Astrocyte (in vitro differentiated cells and primary cell): ENCODE measurements at regions not wholly inside any gene's neighbourhood (a gene's known extent, or its start where the extent isn't known, plus 50 kb on each side); places are given as distances from the start of the nearest gene placed in this dataset.

Experiments
- DNase-seq: peaks from one replicate; pipeline ENCODE4 v3.0.0-alpha.2; 2010; ENCODE audit warnings: low read depth
- FAIRE-seq: peaks from 2 replicates; lab custom pipeline; 2011; peaks lifted over from hg19 to GRCh38; lab: Jason Lieb, UNC
- H2AFZ ChIP-seq: 2 replicates; pipeline ENCODE4 v1.6.0; 2012; ENCODE audit warnings: low read depth, low read length, inconsistent platforms
- H3K27ac ChIP-seq: 2 replicates; pipeline ENCODE4 v1.5.1; 2011; ENCODE audit warnings: low read depth, low read length, inconsistent platforms
- H3K27me3 ChIP-seq: 2 replicates; pipeline ENCODE4 v1.6.0; 2011; ENCODE audit warnings: low read length, inconsistent platforms; ENCODE audit not compliant: insufficient read depth
- H3K36me3 ChIP-seq: 2 replicates; pipeline ENCODE4 v1.5.1; 2011; ENCODE audit warnings: low read length, inconsistent platforms; ENCODE audit not compliant: insufficient read depth
- H3K4me1 ChIP-seq: 2 replicates; pipeline ENCODE4 v1.5.1; 2011; ENCODE audit warnings: low read length, inconsistent platforms; ENCODE audit not compliant: insufficient read depth
- H3K4me2 ChIP-seq: 2 replicates; pipeline ENCODE4 v1.6.0; 2012; ENCODE audit warnings: low read length, inconsistent platforms
- H3K4me3 ChIP-seq: 2 replicates; pipeline ENCODE4 v1.5.1; 2011; ENCODE audit warnings: low read depth, mild to moderate bottlenecking, low read length, inconsistent platforms; ENCODE audit not compliant: insufficient read depth
- H3K79me2 ChIP-seq: 2 replicates; pipeline ENCODE4 v1.6.0; 2012; ENCODE audit warnings: mild to moderate bottlenecking, low read length, inconsistent platforms; ENCODE audit not compliant: insufficient read depth
- H3K9ac ChIP-seq: 2 replicates; pipeline ENCODE4 v1.6.0; 2012; ENCODE audit warnings: mild to moderate bottlenecking, low read length, inconsistent platforms
- H3K9me3 ChIP-seq: 2 replicates; pipeline ENCODE4 v1.5.1; 2012; ENCODE audit warnings: low read depth, mild to moderate bottlenecking, low read length, inconsistent platforms; ENCODE audit not compliant: insufficient read depth
- H4K20me1 ChIP-seq: 2 replicates; pipeline ENCODE4 v1.6.0; 2012; ENCODE audit warnings: low read length, inconsistent platforms; ENCODE audit not compliant: insufficient read depth
- H3K27ac Mint-ChIP-seq: one replicate; pipeline ENCODE4 v1.8.0; 2021; ENCODE audit warnings: mild to moderate bottlenecking, mixed read lengths; ENCODE audit not compliant: unreplicated experiment
- H3K27me3 Mint-ChIP-seq: one replicate; pipeline ENCODE4 v1.8.0; 2021; ENCODE audit warnings: low read depth, mixed read lengths; ENCODE audit not compliant: unreplicated experiment
- H3K36me3 Mint-ChIP-seq: one replicate; pipeline ENCODE4 v1.8.0; 2021; ENCODE audit warnings: low read depth, mixed read lengths; ENCODE audit not compliant: unreplicated experiment
- H3K4me1 Mint-ChIP-seq: one replicate; pipeline ENCODE4 v1.8.0; 2021; ENCODE audit warnings: low read depth, mixed read lengths; ENCODE audit not compliant: unreplicated experiment
- H3K4me3 Mint-ChIP-seq: one replicate; pipeline ENCODE4 v1.8.0; 2021; ENCODE audit warnings: mild to moderate bottlenecking, moderate library complexity, mixed read lengths; ENCODE audit not compliant: unreplicated experiment
- H3K9me3 Mint-ChIP-seq: one replicate; pipeline ENCODE4 v1.8.0; 2021; ENCODE audit warnings: mild to moderate bottlenecking, mixed read lengths; ENCODE audit not compliant: unreplicated experiment
- EZH2 ChIP-seq: IDR thresholded peaks from 2 replicates; pipeline ENCODE4 v1.6.1; 2012; ENCODE audit warnings: mild to moderate bottlenecking, low read length, inconsistent platforms; ENCODE audit not compliant: insufficient read depth
- TF ChIP-seq, protein P1 (sequence below): IDR thresholded peaks from 2 replicates; pipeline ENCODE4 v1.5.1; 2011; ENCODE audit warnings: low read depth, mild to moderate bottlenecking, inconsistent platforms, low read length, moderate library complexity; ENCODE audit not compliant: insufficient read depth

DNA sequence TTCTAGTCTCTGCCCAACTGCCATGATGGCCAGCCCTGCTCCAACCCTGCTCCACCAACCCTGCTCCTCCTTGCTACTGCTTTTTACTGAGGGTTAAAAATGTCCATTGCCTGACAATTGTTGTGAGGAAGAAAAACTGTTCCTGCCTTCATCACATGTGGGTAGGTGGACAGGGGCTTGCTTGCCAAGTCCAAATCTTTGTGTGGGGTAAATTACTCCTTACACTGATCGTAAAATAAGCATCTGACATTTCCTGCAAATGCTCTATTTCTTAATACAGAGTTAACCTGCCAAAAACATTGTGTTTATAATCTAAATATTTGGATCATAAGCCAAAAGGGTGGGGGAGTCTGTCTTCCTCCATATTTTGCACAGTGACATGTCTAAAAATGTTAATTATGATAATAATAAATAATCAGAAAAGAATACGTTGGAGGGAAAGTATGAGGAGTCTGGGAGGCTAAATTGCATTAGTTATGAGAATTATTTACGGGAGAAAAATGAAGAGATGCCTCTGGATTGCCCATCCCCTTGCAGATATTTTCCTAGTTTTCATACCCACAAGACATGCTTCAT is 242.5 kb upstream of the TBL1XR1 start:
- Histone ChIP-seq H3K4me3 (no peak overlapping the region), H3K9me3 (no peaks in the 10 kb centered on the region), H2AFZ (no peak overlapping the region), H3K27ac (no peak overlapping the region), H3K4me1 (peaks cover 8% of the 10 kb centered on the region), H3K36me3 (no peaks in the 10 kb centered on the region), H4K20me1 (no peaks in the 10 kb centered on the region), H3K79me2 (no peaks in the 10 kb centered on the region), H3K9ac (no peak overlapping the region), H3K27me3 (no peaks in the 10 kb centered on the region), H3K4me2 (no peak overlapping the region)
- DNase-seq, result peak; percentile 71
- TF ChIP-seq, protein P1, sequence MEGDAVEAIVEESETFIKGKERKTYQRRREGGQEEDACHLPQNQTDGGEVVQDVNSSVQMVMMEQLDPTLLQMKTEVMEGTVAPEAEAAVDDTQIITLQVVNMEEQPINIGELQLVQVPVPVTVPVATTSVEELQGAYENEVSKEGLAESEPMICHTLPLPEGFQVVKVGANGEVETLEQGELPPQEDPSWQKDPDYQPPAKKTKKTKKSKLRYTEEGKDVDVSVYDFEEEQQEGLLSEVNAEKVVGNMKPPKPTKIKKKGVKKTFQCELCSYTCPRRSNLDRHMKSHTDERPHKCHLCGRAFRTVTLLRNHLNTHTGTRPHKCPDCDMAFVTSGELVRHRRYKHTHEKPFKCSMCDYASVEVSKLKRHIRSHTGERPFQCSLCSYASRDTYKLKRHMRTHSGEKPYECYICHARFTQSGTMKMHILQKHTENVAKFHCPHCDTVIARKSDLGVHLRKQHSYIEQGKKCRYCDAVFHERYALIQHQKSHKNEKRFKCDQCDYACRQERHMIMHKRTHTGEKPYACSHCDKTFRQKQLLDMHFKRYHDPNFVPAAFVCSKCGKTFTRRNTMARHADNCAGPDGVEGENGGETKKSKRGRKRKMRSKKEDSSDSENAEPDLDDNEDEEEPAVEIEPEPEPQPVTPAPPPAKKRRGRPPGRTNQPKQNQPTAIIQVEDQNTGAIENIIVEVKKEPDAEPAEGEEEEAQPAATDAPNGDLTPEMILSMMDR, result no peak
- no peak for TF ChIP-seq EZH2
- Mint-ChIP-seq H3K27ac (no peak overlapping the region), H3K27me3 (no peaks in the 10 kb centered on the region), H3K4me3 (no peak overlapping the region), H3K9me3 (no peaks in the 10 kb centered on the region), H3K36me3 (no peaks in the 10 kb centered on the region), H3K4me1 (peaks cover 4% of the 10 kb centered on the region)
- no peak for FAIRE-seq

DNA sequence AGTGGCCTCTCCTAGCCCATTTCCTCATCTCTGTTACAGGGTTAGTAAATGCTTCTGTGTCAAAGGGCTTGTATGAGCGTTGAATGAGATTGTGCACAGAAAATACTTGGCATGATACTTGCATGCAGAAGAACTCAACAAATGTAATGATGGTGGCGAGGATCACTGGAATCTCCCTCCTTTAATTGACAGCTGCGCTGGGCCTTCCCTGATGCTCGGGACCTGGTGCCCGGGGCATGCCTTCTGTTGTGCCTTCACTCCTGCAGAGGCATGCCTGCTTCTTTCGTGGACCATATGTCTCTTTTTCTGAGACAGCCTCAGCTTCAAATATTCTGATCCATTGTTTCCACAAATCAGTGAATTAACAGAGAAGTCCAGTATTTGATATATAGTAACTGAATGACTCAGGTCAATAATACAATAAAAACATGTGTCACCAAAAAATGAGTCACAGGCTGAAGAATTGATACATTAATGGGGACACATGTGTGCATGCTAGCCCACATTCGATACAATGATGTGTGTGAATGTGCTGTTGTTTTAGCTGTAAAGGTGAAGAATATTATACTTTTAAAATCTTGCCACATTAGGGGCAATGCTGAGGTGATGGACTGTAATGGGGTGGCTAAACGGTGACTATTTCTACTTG is 243.3 kb upstream of the TBL1XR1 start:
- TF ChIP-seq, protein P1, result no peak
- no peak for TF ChIP-seq EZH2
- H3K27me3 Mint-ChIP-seq, result no peaks in the 10 kb centered on the region
- FAIRE-seq, result no peak

DNA sequence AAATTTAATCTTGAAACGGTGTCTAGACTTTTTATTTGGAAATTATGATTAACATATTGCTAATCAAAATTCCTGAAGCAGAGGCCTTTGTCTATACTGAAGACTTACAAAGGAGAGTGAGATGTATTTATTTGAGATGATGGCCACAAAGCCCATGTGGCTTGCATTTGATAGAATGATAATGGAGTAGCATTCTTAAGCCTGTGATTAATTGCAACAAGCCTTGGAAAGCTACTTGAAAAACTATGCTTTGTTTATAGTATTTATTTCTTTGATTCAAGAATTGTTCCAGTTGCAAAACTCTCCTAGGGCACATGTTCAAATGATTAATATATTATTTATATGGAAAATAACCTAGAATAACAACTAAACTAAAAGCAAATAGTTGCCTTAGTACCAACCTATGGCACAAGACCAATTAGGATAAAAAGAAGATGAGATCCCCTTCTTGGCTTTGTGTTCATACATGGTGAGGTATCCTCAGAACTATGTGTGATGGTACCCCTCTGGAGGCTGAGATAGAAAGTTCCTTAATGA is 244.1 kb upstream of the TBL1XR1 start:
- Histone ChIP-seq H3K4me1 (peaks cover 8% of the 10 kb centered on the region), H3K4me2 (no peak overlapping the region), H3K36me3 (no peaks in the 10 kb centered on the region), H3K4me3 (no peak overlapping the region), H3K9me3 (no peaks in the 10 kb centered on the region), H3K9ac (no peak overlapping the region), H2AFZ (no peak overlapping the region), H3K27me3 (no peaks in the 10 kb centered on the region), H3K79me2 (no peaks in the 10 kb centered on the region), H4K20me1 (no peaks in the 10 kb centered on the region), H3K27ac (no peak overlapping the region)
- peaks cover 4% of the 10 kb centered on the region for H3K4me1 Mint-ChIP-seq
- TF ChIP-seq, protein P1, result no peak
- no peak for TF ChIP-seq EZH2
- no peak for FAIRE-seq
- H3K36me3 Mint-ChIP-seq, result no peaks in the 10 kb centered on the region
- DNase-seq, result peak; percentile 81
- H3K9me3 Mint-ChIP-seq, result no peaks in the 10 kb centered on the region
- H3K27me3 Mint-ChIP-seq, result no peaks in the 10 kb centered on the region
- no peak overlapping the region for H3K4me3 Mint-ChIP-seq
- H3K27ac Mint-ChIP-seq, result no peak overlapping the region

More for the DNA sequence above, 243.3 kb upstream of the TBL1XR1 start:
- H3K9me3 Mint-ChIP-seq, result no peaks in the 10 kb centered on the region
- H3K36me3 Mint-ChIP-seq, result no peaks in the 10 kb centered on the region
- Histone ChIP-seq H3K27ac (no peak overlapping the region), H3K79me2 (no peaks in the 10 kb centered on the region), H3K36me3 (no peaks in the 10 kb centered on the region), H3K4me3 (no peak overlapping the region), H3K27me3 (no peaks in the 10 kb centered on the region), H3K4me1 (peaks cover 8% of the 10 kb centered on the region), H4K20me1 (no peaks in the 10 kb centered on the region), H2AFZ (no peak overlapping the region), H3K4me2 (no peak overlapping the region), H3K9me3 (no peaks in the 10 kb centered on the region), H3K9ac (no peak overlapping the region)
- peaks cover 4% of the 10 kb centered on the region for H3K4me1 Mint-ChIP-seq
- DNase-seq, result peak; percentile 51
- no peak overlapping the region for H3K27ac Mint-ChIP-seq
- no peak overlapping the region for H3K4me3 Mint-ChIP-seq
